ENCODE measurements at regions not wholly inside any gene's neighbourhood (a gene's known extent, or its start where the extent isn't known, plus 50 kb on each side); places are given as distances from the start of the nearest gene placed in this dataset.

GRCh38 chr10:113488186-113488585 lies 64.7 kb upstream of the HABP2 start:
- Histone ChIP-seq H3K9ac (ENCODE audit: low read length) (no peak overlapping the region), H3K4me2 (ENCODE audit: low read length) (no peak overlapping the region), H2AFZ (ENCODE audit: low read depth, low read length, poor library complexity, severe bottlenecking) (no peak overlapping the region), H4K20me1 (ENCODE audit: insufficient read depth) (no peaks in the 10 kb centered on the region), H3K27ac (ENCODE audit: low read depth, low read length) (no peak overlapping the region), H3K4me3 (replicated peaks in 1 of 2; ENCODE audit: low read depth in 1 of 2, low read length in 2 of 2) (no peak overlapping the region), H3K79me2 (ENCODE audit: insufficient read depth, low read length) (no peaks in the 10 kb centered on the region), H3K27me3 (ENCODE audit: insufficient read depth, low read length) (peaks cover 25% of the 10 kb centered on the region), H3K4me1 (ENCODE audit: control insufficient read depth in 1 of 2, insufficient read depth in 2 of 2, low read length in 2 of 2) (no peaks in the 10 kb centered on the region; a peak in 1 of 4 replicates), H3K36me3 (ENCODE audit: control insufficient read depth in 1 of 2, insufficient read depth in 2 of 2, low read length in 2 of 2) (no peaks in the 10 kb centered on the region), H3K9me3 (ENCODE audit: control insufficient read depth in 1 of 2, insufficient read depth in 1 of 2, low read depth in 1 of 2, low read length in 2 of 2) (no peaks in the 10 kb centered on the region), H3K9me2 (ENCODE audit: insufficient read depth) (no peaks in the 10 kb centered on the region)
- POLR2A ChIA-PET: no interaction called here
- ATAC-seq (no peak), DNase-seq (ENCODE audit: low read depth, low spot score) (no peak)
- CTCF ChIA-PET: no interaction called here
- intact Hi-C loops (cut with micrococcal nuclease): no loop called here
- no TSS peak for BruUV-seq (replicated peaks)
- RAD21 ChIA-PET (ENCODE audit: low non-redundant PET in 1 of 2, low total read pairs in 2 of 2, uncharacterized antibody in 2 of 2, unreplicated experiment in 2 of 2): no interaction called here
- TF ChIP-seq CBX3 (IDR thresholded peaks at IDR 0.05; ENCODE audit: low read depth): no peak
- TF ChIP-seq MAX (IDR thresholded peaks at IDR 0.05): no peak
- TF ChIP-seq ATF3 (IDR thresholded peaks at IDR 0.05): no peak
- no peak for TF ChIP-seq REST (IDR thresholded peaks at IDR 0.05; ENCODE audit: low read depth)
- TF ChIP-seq FOSL1 (IDR thresholded peaks at IDR 0.05; ENCODE audit: low read depth): no peak
- TF ChIP-seq SP1 (IDR thresholded peaks at IDR 0.05; ENCODE audit: low read depth): no peak
- no peak for TF ChIP-seq EZH2phosphoT487 (IDR thresholded peaks at IDR 0.05; ENCODE audit: borderline replicate concordance)
- TF ChIP-seq ZFX (IDR thresholded peaks at IDR 0.05): no peak
- TF ChIP-seq JUND (IDR thresholded peaks at IDR 0.05): no peak
- TF ChIP-seq EGR1 (IDR thresholded peaks at IDR 0.05; ENCODE audit: low read depth): no peak
- TF ChIP-seq ZBTB33 (IDR thresholded peaks at IDR 0.05; ENCODE audit: extremely low read depth, insufficient replicate concordance, low read length): no peak
- no peak for TF ChIP-seq ZNF274 (IDR thresholded peaks at IDR 0.05; ENCODE audit: low read depth, low read length)
- no peak for TF ChIP-seq POLR2AphosphoS5 (IDR thresholded peaks at IDR 0.05; ENCODE audit: low read depth, low read length)
- TF ChIP-seq YY1 (IDR thresholded peaks at IDR 0.05; ENCODE audit: extremely low read depth, insufficient replicate concordance, low read depth, low read length): no peak
- TF ChIP-seq CTCF (IDR thresholded peaks at IDR 0.05 in 2 of 3, conservative IDR thresholded peaks at IDR 0.05 in 1 of 3; ENCODE audit: borderline replicate concordance in 1 of 3, insufficient read depth in 1 of 3, low read depth in 2 of 3, low read length in 2 of 3): no peak
